ENCODE measurements at regions not wholly inside any gene's neighbourhood (a gene's known extent, or its start where the extent isn't known, plus 50 kb on each side); places are given as distances from the start of the nearest gene placed in this dataset.

DNA sequence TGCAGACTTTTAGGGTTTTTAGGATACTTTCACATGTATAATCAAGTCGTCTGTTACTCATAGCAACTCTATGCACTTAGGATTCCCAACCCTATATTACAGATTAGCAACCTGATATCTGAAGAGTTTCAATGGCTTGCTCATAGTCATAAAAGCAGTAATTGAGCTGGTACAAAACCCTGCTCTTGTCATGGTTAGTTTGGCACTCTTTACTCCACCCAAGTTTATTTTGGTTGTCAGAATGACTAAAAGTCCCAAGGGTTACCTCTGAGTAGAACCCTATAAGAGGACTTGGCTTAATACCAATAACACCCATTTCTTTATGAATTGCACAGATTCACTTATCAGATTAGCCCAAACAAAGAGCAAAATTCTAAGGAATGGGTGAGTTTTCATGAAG lies 550.6 kb downstream of the SOX6 start:
- DNase-seq (ENCODE audit: low read depth, low spot score): no peak
- CTCF ChIA-PET: no interaction called here

DNA sequence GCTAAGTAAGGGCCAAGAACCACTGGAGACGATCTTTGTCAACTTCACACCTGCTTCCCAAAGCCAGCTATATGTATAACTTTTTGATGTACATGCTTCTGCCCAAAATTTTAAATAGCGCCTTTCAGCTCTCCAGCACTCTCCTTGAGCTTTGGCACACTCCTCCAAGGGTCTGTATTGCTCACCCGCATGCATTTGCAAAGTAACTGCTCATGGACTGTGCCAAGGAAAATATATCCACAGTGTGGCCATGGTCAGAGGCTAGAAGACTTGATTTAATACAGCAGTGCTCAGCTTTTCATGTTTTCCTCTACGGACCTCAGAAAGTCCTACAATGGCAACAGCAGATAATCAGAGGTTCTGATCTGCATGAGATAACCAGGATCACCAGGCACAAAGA lies 550.1 kb downstream of the SOX6 start:
- in situ Hi-C loops (cut with HindIII; ENCODE audit: low pct_unique_long_range_greater_than_20kb, low sequenced_read_pairs): no loop called here
- BruUV-seq (replicated peaks): no TSS peak
- POLR2A ChIA-PET: no interaction called here

More for the DNA sequence above, 550.6 kb downstream of the SOX6 start:
- TF ChIP-seq CTCF (IDR thresholded peaks at IDR 0.05) (no peak), REST (IDR thresholded peaks at IDR 0.05; ENCODE audit: insufficient read depth in 1 of 2, low read depth in 2 of 2, low read length in 1 of 2) (no peak), SIN3A (IDR thresholded peaks at IDR 0.05; ENCODE audit: borderline replicate concordance, insufficient read depth, low read depth, low read length) (no peak), POLR2AphosphoS5 (IDR thresholded peaks at IDR 0.05; ENCODE audit: low read depth, low read length) (no peak), TCF7L2 (IDR thresholded peaks at IDR 0.05; ENCODE audit: low read depth, low read length) (no peak)
- Histone ChIP-seq H3K36me3 (ENCODE audit: control insufficient read depth, insufficient read depth, low read length) (no peaks in the 10 kb centered on the region), H3K27ac (ENCODE audit: low read length) (no peak overlapping the region), H3K27me3 (ENCODE audit: control insufficient read depth, insufficient read depth, low read length) (no peaks in the 10 kb centered on the region), H3K4me1 (ENCODE audit: control insufficient read depth, insufficient read depth, low read length) (no peaks in the 10 kb centered on the region), H3K4me3 (ENCODE audit: low read depth in 2 of 2, low read length in 2 of 2) (no peak overlapping the region), H3K9me3 (ENCODE audit: control insufficient read depth, insufficient read depth, low read depth, low read length) (no peaks in the 10 kb centered on the region)
- no peak for ATAC-seq
- in situ Hi-C loops (cut with HindIII; ENCODE audit: low pct_unique_long_range_greater_than_20kb, low sequenced_read_pairs) (no loop called here), intact Hi-C loops (cut with micrococcal nuclease; ENCODE audit: unreplicated experiment) (no loop called here)
- BruUV-seq (replicated peaks): no TSS peak
- POLR2A ChIA-PET: no interaction called here

DNA sequence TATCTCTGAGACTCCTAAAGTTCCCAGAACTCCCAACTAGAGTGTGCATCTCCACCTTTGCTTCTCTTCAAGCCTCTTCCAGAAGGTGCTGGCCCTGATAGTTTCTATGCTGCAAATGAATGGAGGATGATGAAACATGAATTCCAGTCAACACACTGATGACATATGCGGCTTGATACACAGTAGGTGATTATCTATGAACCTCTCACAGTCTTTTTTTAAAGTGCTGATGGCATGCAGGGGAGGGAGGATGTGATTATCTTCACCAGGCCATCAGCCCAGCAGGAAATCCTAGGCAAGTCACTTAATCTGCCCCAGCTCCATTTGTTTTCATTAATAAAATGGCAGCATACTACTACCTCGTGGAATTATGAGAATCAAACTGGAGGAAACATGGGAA lies 548.5 kb downstream of the SOX6 start:
- intact Hi-C loops (cut with micrococcal nuclease; ENCODE audit: unreplicated experiment): no loop called here
- Histone ChIP-seq H3K4me3 (ENCODE audit: low read depth in 2 of 2, low read length in 2 of 2) (no peak overlapping the region), H3K27me3 (ENCODE audit: control insufficient read depth, insufficient read depth, low read length) (no peaks in the 10 kb centered on the region), H3K27ac (ENCODE audit: low read length) (no peak overlapping the region), H3K4me1 (ENCODE audit: control insufficient read depth, insufficient read depth, low read length) (no peaks in the 10 kb centered on the region), H3K9me3 (ENCODE audit: control insufficient read depth, insufficient read depth, low read depth, low read length) (no peaks in the 10 kb centered on the region), H3K36me3 (ENCODE audit: control insufficient read depth, insufficient read depth, low read length) (no peaks in the 10 kb centered on the region)
- DNase-seq (ENCODE audit: low read depth, low spot score) (no peak), ATAC-seq (no peak)
- CTCF ChIA-PET: no interaction called here
- BruUV-seq (replicated peaks): no TSS peak
- in situ Hi-C loops (cut with HindIII; ENCODE audit: low pct_unique_long_range_greater_than_20kb, low sequenced_read_pairs): no loop called here
- POLR2A ChIA-PET: no interaction called here
- no peak for TF ChIP-seq CTCF (IDR thresholded peaks at IDR 0.05)
- no peak for TF ChIP-seq POLR2AphosphoS5 (IDR thresholded peaks at IDR 0.05; ENCODE audit: low read depth, low read length)
- no peak for TF ChIP-seq TCF7L2 (IDR thresholded peaks at IDR 0.05; ENCODE audit: low read depth, low read length)
- TF ChIP-seq REST (IDR thresholded peaks at IDR 0.05; ENCODE audit: insufficient read depth in 1 of 2, low read depth in 2 of 2, low read length in 1 of 2): no peak
- TF ChIP-seq SIN3A (IDR thresholded peaks at IDR 0.05; ENCODE audit: borderline replicate concordance, insufficient read depth, low read depth, low read length): no peak

More for the DNA sequence above, 550.1 kb downstream of the SOX6 start:
- no peak for DNase-seq (ENCODE audit: low read depth, low spot score)
- no peaks in the 10 kb centered on the region for H3K9me3 ChIP-seq (ENCODE audit: control insufficient read depth, insufficient read depth, low read depth, low read length)
- no peak overlapping the region for H3K4me3 ChIP-seq (ENCODE audit: low read depth in 2 of 2, low read length in 2 of 2)
- no peaks in the 10 kb centered on the region for H3K36me3 ChIP-seq (ENCODE audit: control insufficient read depth, insufficient read depth, low read length)
- H3K27me3 ChIP-seq (ENCODE audit: control insufficient read depth, insufficient read depth, low read length): no peaks in the 10 kb centered on the region
- no peak for TF ChIP-seq TCF7L2 (IDR thresholded peaks at IDR 0.05; ENCODE audit: low read depth, low read length)
- H3K4me1 ChIP-seq (ENCODE audit: control insufficient read depth, insufficient read depth, low read length): no peaks in the 10 kb centered on the region
- ATAC-seq: no peak
- CTCF ChIA-PET: no interaction called here
- intact Hi-C loops (cut with micrococcal nuclease; ENCODE audit: unreplicated experiment): no loop called here
- H3K27ac ChIP-seq (ENCODE audit: low read length): no peak overlapping the region

Measured in Panc1 (cell line).